ENCODE measurements at regions not wholly inside any gene's neighbourhood (a gene's known extent, or its start where the extent isn't known, plus 50 kb on each side); places are given as distances from the start of the nearest gene placed in this dataset.
A peak's percentile ranks its signal among the peaks of the same experiment; 100 is the strongest.
"Not testable (repeated sequence)": the region's sequence is repeated elsewhere in the genome, so short reads cannot be mapped to it uniquely, and the experiment has no call there.

- DNase-seq = no peak
Observed at GRCh38 chrX:124239324-124239723, 93.1 kb upstream of the TEX13D start.

- no peak for DNase-seq
Observed at GRCh38 chrX:124239911-124240310, 92.5 kb upstream of the TEX13D start.

GRCh38 chrX:124240422-124240821 is 92.0 kb upstream of the TEX13D start:
- DNase-seq = no peak

- DNase-seq = no peak
Observed at GRCh38 chrX:124242131-124242530, 90.3 kb upstream of the TEX13D start.

- DNase-seq = no peak
Observed at GRCh38 chrX:124249345-124249744, 83.1 kb upstream of the TEX13D start.

- no peak for DNase-seq
Observed at GRCh38 chrX:124250835-124251437, 81.5 kb upstream of the TEX13D start.

GRCh38 chrX:124254611-124255010 is 77.8 kb upstream of the TEX13D start:
- DNase-seq = no peak

GRCh38 chrX:124256216-124256615 is 76.2 kb upstream of the TEX13D start:
- no peak for DNase-seq

GRCh38 chrX:124256629-124257380 is 75.7 kb upstream of the TEX13D start:
- no peak for DNase-seq

- DNase-seq = no peak
Observed at GRCh38 chrX:124257924-124258702, 74.3 kb upstream of the TEX13D start.

- no peak for DNase-seq
Observed at GRCh38 chrX:124260845-124261244, 71.6 kb upstream of the TEX13D start.

GRCh38 chrX:124263743-124264142 is 68.7 kb upstream of the TEX13D start:
- no peak for DNase-seq

GRCh38 chrX:124268099-124268498 is 64.4 kb upstream of the TEX13D start:
- no peak for DNase-seq

- no peak for DNase-seq
Observed at GRCh38 chrX:124269881-124270280, 62.6 kb upstream of the TEX13D start.

- not testable (repeated sequence) for DNase-seq
Observed at GRCh38 chrX:124271599-124271998, 60.9 kb upstream of the TEX13D start.

- DNase-seq = no peak
Observed at GRCh38 chrX:124272370-124272982, 60.0 kb upstream of the TEX13D start.

- peak; percentile 7 for DNase-seq
Observed at GRCh38 chrX:124274438-124275181, 57.9 kb upstream of the TEX13D start.

GRCh38 chrX:124275182-124275894 is 57.1 kb upstream of the TEX13D start:
- no peak for DNase-seq

- DNase-seq = no peak
Observed at GRCh38 chrX:124280294-124280902, 52.1 kb upstream of the TEX13D start.

- DNase-seq = no peak
Observed at GRCh38 chrX:124282580-124282979, 49.9 kb upstream of the TEX13D start.

Measured in NCI-H510A treated with DMSO at 0.1 percent for 48 hours (cell line).